SK-MEL-5 (cell line): ENCODE measurements at regions not wholly inside any gene's neighbourhood (a gene's known extent, or its start where the extent isn't known, plus 50 kb on each side); places are given as distances from the start of the nearest gene placed in this dataset.
A peak's percentile ranks its signal among the peaks of the same experiment; 100 is the strongest.
"Not testable (repeated sequence)": the region's sequence is repeated elsewhere in the genome, so short reads cannot be mapped to it uniquely, and the experiment has no call there.

Experiments
- DNase-seq: peaks from one replicate; pipeline ENCODE4 v3.0.0-alpha.2; 2016; ENCODE audit warnings: low read depth, low spot score
- in situ Hi-C: cut with HindIII; loops from 2 replicates; pipeline ENCODE4 v1.10.0; 2016; ENCODE audit warnings: low sequenced_read_pairs, high pct_unique_total_duplicates, low pct_unique_long_range_greater_than_20kb

GRCh38 chr5:32534041-32534440, 51.3 kb upstream of the SUB1 start:
- no peak for DNase-seq
- in situ Hi-C loops = no loop called here

GRCh38 chr5:32531885-32532520, 53.4 kb upstream of the SUB1 start:
- DNase-seq = peak; percentile 46
- in situ Hi-C loops = no loop called here

GRCh38 chr5:32527321-32527720, 58.0 kb upstream of the SUB1 start:
- in situ Hi-C loops, DNase-seq: not testable (repeated sequence)

DNA sequence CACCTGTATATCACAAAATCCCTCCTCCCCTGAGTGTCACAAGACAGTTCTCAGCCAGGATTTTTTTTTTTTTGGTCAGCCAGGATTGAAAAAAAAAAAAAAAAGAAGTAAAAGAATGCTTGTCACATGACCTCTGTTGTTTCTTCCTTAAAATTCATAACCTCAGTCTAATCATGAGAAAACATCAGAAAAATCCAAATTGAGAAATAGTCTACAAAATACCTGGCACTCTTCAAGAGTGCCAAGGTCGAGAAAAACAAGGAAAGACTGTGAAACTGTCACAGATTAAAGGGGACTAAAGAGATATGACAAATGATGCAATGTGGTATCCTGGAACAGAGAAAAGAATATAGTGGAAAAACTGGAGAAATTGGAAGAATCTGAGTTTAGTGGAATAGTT, 58.5 kb upstream of the SUB1 start:
- in situ Hi-C loops = no loop called here
- DNase-seq = no peak

DNA sequence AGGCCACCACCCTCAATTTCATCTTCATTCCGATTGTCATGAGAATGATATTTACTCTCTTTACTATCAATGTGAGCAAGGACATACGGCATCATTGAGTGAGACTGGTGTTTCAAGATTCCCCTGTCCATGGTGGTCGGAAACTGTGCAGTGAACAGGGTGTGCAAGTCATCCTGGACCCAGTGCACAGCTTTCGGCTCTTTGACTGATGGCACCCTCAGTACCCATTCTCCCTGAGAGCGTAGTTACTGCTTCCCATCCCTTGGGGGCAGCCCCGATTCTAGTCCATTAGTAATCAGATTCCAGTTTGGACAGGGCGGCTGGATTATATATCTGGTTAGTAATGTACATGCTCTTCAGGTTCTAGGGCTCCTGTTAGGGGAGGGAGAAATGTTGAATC, 61.7 kb upstream of the SUB1 start:
- peak; percentile 26 for DNase-seq
- in situ Hi-C loops = no loop called here

DNA sequence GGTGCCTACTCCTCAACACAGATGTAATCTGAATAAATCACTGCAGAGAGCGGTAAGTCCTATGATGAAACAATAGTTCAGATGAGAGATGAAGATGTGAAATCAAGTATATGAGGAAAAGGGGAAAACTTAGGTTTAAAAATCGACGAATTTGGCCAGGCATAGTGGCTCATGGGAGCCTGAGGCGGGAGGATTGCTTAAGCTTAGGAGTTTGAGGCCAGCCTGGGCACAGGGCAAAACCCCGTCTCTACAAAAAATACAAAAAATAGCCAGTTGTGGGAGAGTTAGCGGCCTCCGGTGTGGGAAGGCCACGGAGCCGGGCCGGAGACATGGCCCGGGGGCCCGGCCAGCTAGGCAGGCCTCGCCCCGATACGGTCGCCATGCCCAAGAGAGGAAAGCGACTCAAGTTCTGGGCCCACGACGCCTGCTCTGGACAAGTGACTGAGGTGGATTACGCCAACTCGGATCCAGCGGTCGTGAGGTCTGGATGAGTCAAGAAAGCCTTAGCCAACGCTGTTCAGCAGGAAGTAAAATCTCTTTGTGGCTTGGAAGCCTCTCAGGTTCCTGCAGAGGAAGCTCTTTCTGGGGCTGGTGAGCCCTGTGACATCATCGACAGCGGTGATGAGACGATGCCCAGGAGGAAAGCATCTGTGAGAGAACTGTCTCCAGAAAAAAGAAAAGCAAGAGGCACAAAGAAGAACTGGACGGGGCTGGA, 62.8 kb upstream of the SUB1 start:
- DNase-seq = no peak
- in situ Hi-C loops = no loop called here

DNA sequence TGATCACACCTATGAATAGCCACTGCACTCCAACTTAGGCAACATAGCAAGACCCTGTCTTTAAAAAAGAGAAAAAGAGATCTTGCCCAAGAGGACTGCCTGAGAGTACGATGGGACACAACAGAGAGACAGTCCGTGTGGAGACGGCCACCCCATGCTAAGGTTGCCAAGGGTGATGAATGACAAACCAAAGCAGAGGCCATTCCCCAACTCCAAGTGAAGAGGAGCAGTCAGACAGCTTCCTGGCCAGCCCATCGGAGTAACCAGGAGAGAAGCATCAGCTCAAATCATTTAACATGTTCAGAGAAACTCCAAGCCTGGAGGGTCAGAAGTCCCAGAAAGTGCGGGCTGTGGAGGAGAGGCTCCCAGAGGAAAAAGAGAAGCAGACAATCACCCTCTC, 63.9 kb upstream of the SUB1 start:
- in situ Hi-C loops = no loop called here
- no peak for DNase-seq

DNA sequence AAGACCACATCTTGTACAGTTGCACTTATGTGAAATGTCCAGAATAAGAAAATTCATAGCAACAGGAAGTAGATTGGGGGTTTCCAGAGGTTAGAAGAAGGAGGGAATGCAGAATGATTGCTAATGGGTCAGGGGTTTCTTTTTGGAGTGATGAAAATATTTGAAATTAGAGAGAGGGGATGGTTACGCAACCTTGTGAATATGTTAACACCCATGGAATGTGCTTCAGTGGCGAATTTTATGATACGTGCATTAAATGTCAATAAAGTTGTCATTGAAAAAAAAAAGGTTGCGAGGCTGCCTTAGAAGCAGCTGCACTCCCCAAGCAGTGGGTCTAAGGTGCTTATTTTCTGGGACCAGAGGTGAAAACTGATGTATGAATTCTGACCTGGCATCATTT, 64.4 kb upstream of the SUB1 start:
- in situ Hi-C loops = no loop called here

DNA sequence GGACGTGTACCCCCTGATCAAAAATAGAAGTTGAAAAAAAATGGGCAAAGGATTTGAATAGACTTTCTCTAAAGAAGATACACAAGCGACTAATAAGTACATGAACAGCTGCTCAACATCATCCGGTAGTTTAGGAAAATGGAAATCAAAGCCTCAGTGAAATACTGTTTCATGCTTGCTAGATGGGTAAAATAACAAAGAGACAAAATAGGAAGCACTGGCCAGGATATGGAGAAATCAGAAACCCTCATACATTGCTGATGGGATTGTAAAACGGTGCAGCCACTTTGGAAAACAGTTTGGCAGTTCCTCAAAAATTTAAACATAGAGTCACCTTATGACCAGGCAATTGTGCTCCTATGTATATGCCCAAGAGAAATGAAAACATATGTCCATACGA, 65.0 kb upstream of the SUB1 start:
- in situ Hi-C loops = no loop called here
- no peak for DNase-seq

More for the DNA sequence above, 64.4 kb upstream of the SUB1 start:
- no peak for DNase-seq

- DNase-seq = no peak
- in situ Hi-C loops = no loop called here
These were observed 65.8 kb upstream of the SUB1 start for GRCh38 chr5:32519508-32519907.

- no peak for DNase-seq
- in situ Hi-C loops = no loop called here
These were observed 70.3 kb upstream of the ZFR start for GRCh38 chr5:32514806-32515205.

- DNase-seq = no peak
- in situ Hi-C loops = no loop called here
These were observed 68.4 kb upstream of the ZFR start for GRCh38 chr5:32512926-32513325.

GRCh38 chr5:32511776-32512374, 67.3 kb upstream of the ZFR start:
- in situ Hi-C loops = no loop called here
- no peak for DNase-seq

DNA sequence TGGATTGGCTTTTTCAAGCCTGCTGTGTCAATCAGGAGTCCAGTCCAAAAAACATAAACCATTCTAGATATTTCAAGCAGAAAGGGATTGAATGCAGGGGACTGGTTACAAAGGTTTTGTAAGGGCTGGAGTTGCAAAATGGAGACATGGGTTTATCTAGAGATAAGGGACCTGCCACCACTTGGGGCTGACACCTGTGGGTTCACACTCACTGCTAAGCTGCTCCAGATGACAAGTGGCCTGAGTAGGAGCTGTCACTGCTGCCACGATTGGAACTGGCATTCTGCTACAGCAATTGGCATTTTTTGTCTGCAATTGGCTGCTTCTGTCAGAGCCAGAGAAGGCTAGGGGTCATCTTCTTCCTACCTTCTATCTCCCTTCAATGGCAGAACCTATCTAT, 66.3 kb upstream of the ZFR start:
- in situ Hi-C loops = no loop called here
- no peak for DNase-seq

DNA sequence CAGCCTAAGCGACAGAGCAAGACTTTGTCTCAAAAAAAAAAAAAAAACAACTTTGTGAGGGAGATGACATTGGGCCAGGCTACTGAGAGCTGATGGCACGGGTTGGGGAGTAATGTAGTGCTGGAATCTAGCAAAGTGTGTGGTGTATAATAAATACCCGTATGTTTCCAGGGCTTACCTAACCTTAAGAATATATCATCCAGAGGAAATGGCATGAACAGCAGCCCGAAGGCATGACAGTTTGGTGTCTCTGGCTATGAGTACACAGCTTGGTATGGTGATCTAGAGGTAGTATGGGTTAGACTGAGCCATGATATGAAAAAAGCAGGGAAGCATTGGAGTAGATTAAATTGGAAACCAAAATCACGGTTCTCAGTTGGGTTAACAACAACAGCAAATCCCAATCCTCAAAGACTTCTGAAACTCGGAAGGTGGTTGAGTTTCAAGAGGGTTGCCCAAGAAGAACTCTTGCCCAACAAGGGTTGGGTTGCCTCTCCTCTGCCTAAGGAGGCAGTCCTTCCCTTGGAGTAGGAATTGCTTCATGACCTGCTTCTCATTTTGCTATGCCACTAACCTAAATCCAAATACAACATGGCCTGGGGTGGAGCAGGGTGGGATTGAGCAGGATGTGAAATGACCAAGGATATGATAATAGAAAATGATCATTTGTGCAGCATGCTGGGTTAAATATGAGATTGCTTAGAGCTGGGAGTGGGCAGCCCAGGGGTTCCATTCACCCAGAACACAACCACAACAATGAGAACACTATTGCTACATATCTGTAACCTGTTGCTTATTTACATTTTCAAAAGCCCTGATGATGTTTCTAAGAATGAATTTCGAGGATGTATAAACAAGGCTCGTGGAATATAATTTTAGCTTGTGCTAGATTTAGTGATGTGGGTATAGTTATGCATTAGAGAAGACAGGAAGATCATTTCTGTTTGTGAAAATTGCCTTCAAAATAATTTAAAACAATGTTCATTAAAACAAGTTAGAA, 64.6 kb upstream of the ZFR start:
- no peak for DNase-seq
- in situ Hi-C loops = no loop called here

- in situ Hi-C loops = no loop called here
- DNase-seq = no peak
These were observed 63.3 kb upstream of the ZFR start for GRCh38 chr5:32507738-32508434.

DNA sequence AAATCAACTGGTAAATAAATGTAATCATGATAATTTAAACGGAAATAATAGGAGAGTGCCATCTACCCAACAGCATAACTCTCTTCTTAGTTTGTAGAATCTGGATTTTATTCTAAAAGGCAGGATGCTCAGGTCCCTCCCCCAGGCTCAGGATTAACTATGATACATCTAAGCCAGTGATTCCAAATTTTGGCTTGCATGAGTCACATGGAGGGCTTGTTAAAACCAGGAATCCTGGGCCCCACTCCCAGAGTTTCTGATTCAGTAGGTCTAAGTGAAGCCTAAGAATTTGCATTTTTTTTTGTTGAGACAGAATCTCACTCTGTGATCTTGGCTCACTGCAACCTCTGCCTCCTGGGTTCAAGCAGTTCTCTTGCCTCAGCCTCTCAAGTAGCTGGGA, 62.3 kb upstream of the ZFR start:
- DNase-seq = no peak

More for the DNA sequence above, 62.3 kb upstream of the ZFR start:
- in situ Hi-C loops = no loop called here
